ENCODE measurements at regions not wholly inside any gene's neighbourhood (a gene's known extent, or its start where the extent isn't known, plus 50 kb on each side); places are given as distances from the start of the nearest gene placed in this dataset.

DNA sequence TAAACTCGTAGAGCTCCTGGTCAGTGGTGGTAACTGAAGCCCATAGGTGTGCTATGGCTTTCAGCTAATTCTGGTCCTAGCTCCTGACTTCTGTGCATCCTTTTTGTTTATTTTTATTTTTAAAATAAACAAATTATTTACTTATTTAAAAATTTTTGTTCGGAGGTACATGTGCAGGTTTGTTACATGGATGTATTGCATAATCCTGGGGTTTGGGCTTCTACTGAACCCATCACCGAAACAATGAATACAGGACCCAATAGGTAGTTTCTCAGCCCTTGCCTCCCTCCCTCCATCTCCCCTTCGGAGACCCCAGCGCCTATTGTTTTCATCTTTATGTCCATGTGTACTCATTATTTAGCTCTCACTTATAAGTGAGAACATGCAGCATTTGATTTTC lies 143.8 kb downstream of the URB2 start:
- Histone ChIP-seq H3K36me3 (replicated peaks in 1 of 2) (no peaks in the 10 kb centered on the region), H3K27ac (no peak overlapping the region), H3K4me1 (replicated peaks in 1 of 2) (no peaks in the 10 kb centered on the region), H3K9me3 (replicated peaks in 1 of 3) (no peaks in the 10 kb centered on the region), H3K4me3 (no peak overlapping the region), H3K27me3 (peaks cover 4% of the 10 kb centered on the region)
- WGBS, 4 donors = 79 to 91% (median 86%) methylated on average over 5 of the region's 5 CpGs
- no peak for TF ChIP-seq POLR2A (IDR thresholded peaks at IDR 0.05)
- TF ChIP-seq CTCF (IDR thresholded peaks at IDR 0.05) = no peak
- intact Hi-C loops (cut with DNase I) = no loop called here
- DNase-seq = no peak

DNA sequence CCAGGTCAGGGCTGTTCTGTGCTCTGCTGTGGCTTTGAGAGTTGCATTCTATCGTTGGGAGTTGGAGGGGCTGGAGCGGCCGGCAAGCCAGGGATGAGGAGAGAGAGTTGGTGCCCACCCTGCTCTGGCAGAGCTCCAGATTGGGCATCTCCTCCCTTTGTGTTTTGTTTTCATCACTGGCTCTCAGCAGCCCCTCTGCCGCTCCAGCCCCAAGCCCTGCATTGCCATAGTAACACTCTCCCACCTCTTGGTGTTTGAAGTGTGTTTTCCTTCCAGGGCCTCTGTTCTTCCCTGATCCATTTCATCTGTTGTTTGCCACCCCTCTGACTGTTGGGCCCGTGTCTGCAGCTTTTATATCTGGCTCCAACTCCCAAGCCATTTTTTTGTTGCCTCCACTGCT lies 152.7 kb downstream of the URB2 start:
- H3K27ac ChIP-seq = no peak overlapping the region
- TF ChIP-seq CTCF (IDR thresholded peaks at IDR 0.05) = no peak
- TF ChIP-seq POLR2A (IDR thresholded peaks at IDR 0.05) = no peak

DNA sequence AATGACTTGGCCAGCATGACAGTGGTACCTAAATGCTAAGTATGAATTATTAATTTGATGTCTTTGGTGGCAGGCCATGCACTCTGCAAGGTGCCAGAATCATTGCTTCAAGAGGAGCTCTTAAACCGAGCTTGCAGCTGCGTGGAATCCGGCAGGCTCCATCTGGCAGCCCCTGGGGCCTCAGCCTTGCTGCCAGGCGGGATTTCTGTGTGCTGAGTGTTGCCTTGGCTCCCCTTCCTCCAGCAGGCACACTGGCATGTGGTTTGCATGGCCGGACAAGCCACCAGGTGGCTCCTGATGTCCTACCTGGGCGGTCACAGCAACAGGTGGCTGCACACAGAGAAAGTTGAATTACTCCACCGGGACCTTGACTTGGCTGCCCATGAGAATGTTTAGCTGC lies 155.4 kb downstream of the URB2 start:
- Histone ChIP-seq H3K9me3 (replicated peaks in 1 of 3) (no peaks in the 10 kb centered on the region), H3K27ac (no peak overlapping the region), H3K36me3 (replicated peaks in 1 of 2) (no peaks in the 10 kb centered on the region), H3K4me3 (no peak overlapping the region), H3K4me1 (replicated peaks in 1 of 2) (no peaks in the 10 kb centered on the region), H3K27me3 (peaks cover 6% of the 10 kb centered on the region)
- DNase-seq = no peak
- WGBS, 4 donors = 57 to 85% (median 75%) methylated on average over 3 to 7 of the region's 7 CpGs
- TF ChIP-seq CTCF (IDR thresholded peaks at IDR 0.05) (no peak), POLR2A (IDR thresholded peaks at IDR 0.05) (no peak)
- intact Hi-C loops (cut with DNase I) = no loop called here

More for the DNA sequence above, 152.7 kb downstream of the URB2 start:
- H3K9me3 ChIP-seq (replicated peaks in 1 of 3) = no peaks in the 10 kb centered on the region
- H3K27me3 ChIP-seq = peaks cover 10% of the 10 kb centered on the region
- no peaks in the 10 kb centered on the region for H3K4me1 ChIP-seq (replicated peaks in 1 of 2)
- intact Hi-C loops (cut with DNase I) = no loop called here
- no peaks in the 10 kb centered on the region for H3K36me3 ChIP-seq (replicated peaks in 1 of 2)
- no peak overlapping the region for H3K4me3 ChIP-seq
- no peak for DNase-seq
- WGBS, 4 donors = 55 to 69% (median 63%) methylated on average over 5 of the region's 5 CpGs

GRCh38 chr1:229782469-229782868 lies 156.4 kb downstream of the URB2 start:
- no peaks in the 10 kb centered on the region for H3K36me3 ChIP-seq (replicated peaks in 1 of 2)
- intact Hi-C loops (cut with DNase I) = no loop called here
- H3K4me3 ChIP-seq = no peak overlapping the region
- no peaks in the 10 kb centered on the region for H3K9me3 ChIP-seq (replicated peaks in 1 of 3)
- no peak overlapping the region for H3K27ac ChIP-seq
- 90 to 100% (median 92%) methylated on average over 1 of the region's 1 CpG for WGBS, 4 donors
- H3K27me3 ChIP-seq = peaks cover 4% of the 10 kb centered on the region
- H3K4me1 ChIP-seq (replicated peaks in 1 of 2) = no peaks in the 10 kb centered on the region
- TF ChIP-seq POLR2A (IDR thresholded peaks at IDR 0.05) = no peak
- TF ChIP-seq CTCF (IDR thresholded peaks at IDR 0.05) = no peak
- no peak for DNase-seq
